Esophagus muscularis mucosa (tissue), 4 donors: ENCODE measurements at regions not wholly inside any gene's neighbourhood (a gene's known extent, or its start where the extent isn't known, plus 50 kb on each side); places are given as distances from the start of the nearest gene placed in this dataset.
A peak's percentile ranks its signal among the peaks of the same experiment; 100 is the strongest.

Source experiments
- DNase-seq: peaks from one replicate; pipeline ENCODE4 v3.0.0-alpha.2; 2017; ENCODE audit errors: extremely low spot score
- H3K27ac ChIP-seq, 4 donors: fragments of 200-600 bp; sonication (generic); replicated peaks in 1 of 4; 1 replicate in 3 of 4; 2 replicates in 1 of 4; pipeline ENCODE4 v1.5.1; 2016 to 2019; ENCODE audit warnings: mild to moderate bottlenecking in 1 of 4
- H3K27me3 ChIP-seq, 4 donors: fragments of 200-600 bp; sonication (generic); one replicate each; pipeline versions ENCODE4 v1.5.1 to v1.6.0; 2016 to 2019
- H3K36me3 ChIP-seq, 4 donors: fragments of 200-600 bp; sonication (generic); one replicate each; pipeline ENCODE4 v1.5.1; 2016 to 2019
- H3K4me1 ChIP-seq, 4 donors: fragments of 200-600 bp; sonication (generic); one replicate each; pipeline ENCODE4 v1.5.1; 2016 to 2019
- H3K4me3 ChIP-seq, 4 donors: fragments of 200-600 bp; sonication (generic); 1 replicate in 2 of 4; 2 replicates in 2 of 4; pipeline ENCODE4 v1.5.1; 2016 to 2019; ENCODE audit warnings: mild to moderate bottlenecking in 4 of 4, moderate library complexity in 1 of 4
- H3K9me3 ChIP-seq, 4 donors: fragments of 200-600 bp; sonication (generic); 1 replicate in 3 of 4; 2 replicates in 1 of 4; pipeline ENCODE4 v1.5.1; 2016 to 2019
- CTCF ChIP-seq, 3 experiments: fragments of 200-600 bp in 2 of 3; fragments of 450-650 bp in 1 of 3; sonication (generic) in 2 of 3; IDR thresholded peaks; one replicate each; pipeline ENCODE4 v1.5.1; 2017 to 2019; ENCODE audit warnings: antibody characterized with exemption in 3 of 3, mild to moderate bottlenecking in 2 of 3, moderate library complexity in 1 of 3
- EP300 ChIP-seq: sonication (generic); formaldehyde crosslinking; IDR thresholded peaks from one replicate; pipeline ENCODE4 v1.6.1; 2017; ENCODE audit warnings: antibody characterized with exemption
- POLR2A ChIP-seq: fragments of 450-650 bp; IDR thresholded peaks from one replicate; pipeline ENCODE4 v1.6.1; 2017; ENCODE audit warnings: antibody characterized with exemption, moderate library complexity, mild to moderate bottlenecking, low read depth
- POLR2AphosphoS5 ChIP-seq, 2 donors: sonication (generic); formaldehyde crosslinking; IDR thresholded peaks; one replicate each; pipeline ENCODE4 v1.6.1; 2017; ENCODE audit warnings: antibody characterized with exemption in 2 of 2
- WGBS: methylation state at CpG from one replicate; pipeline ENCODE4 v1.1.5; 2018; 5-methylcytosine and 5-hydroxymethylcytosine counted together
- intact Hi-C: fragments of 100-400 bp; cut with DNase I; formaldehyde crosslinking; loops from one replicate; pipeline ENCODE4 v1.15.1; 2023

- Histone ChIP-seq H3K9me3 (peaks cover 0 to 15% (median 10%) of the 10 kb centered on the region in 4 donors), H3K27ac (peak overlapping the region; percentile 62 to 74 (median 68)), H3K27me3 (no peaks in the 10 kb centered on the region), H3K4me3 (no peak overlapping the region), H3K36me3 (no peaks in the 10 kb centered on the region), H3K4me1 (peaks cover 0 to 21% (median 18%) of the 10 kb centered on the region in 4 donors)
- no peak for DNase-seq
- intact Hi-C loops = loop anchor here (5.0 kb wide), 1 partner anchor 120 kb away; no protein-coding TSS in a partner anchor
- TF ChIP-seq POLR2AphosphoS5 (IDR thresholded peaks at IDR 0.05) (peak; percentile 38 to 77), EP300 (peak; percentile 33), POLR2A (no peak)
- WGBS = 37% methylated on average over 10 of the region's 10 CpGs
Measured at GRCh38 chr11:26827567-26828081, 105.8 kb upstream of the SLC5A12 start.

- DNase-seq = no peak
- peak overlapping the region; percentile 62 to 74 (median 68) for H3K27ac ChIP-seq
- no peaks in the 10 kb centered on the region for H3K27me3 ChIP-seq
- H3K4me3 ChIP-seq = no peak overlapping the region
- H3K36me3 ChIP-seq = no peaks in the 10 kb centered on the region
- TF ChIP-seq POLR2A (no peak), CTCF (IDR thresholded peaks at IDR 0.05) (no peak), POLR2AphosphoS5 (IDR thresholded peaks at IDR 0.05) (no peak), EP300 (peak; percentile 34)
- peaks cover 0 to 13% (median 9%) of the 10 kb centered on the region in 4 donors for H3K9me3 ChIP-seq
- H3K4me1 ChIP-seq = peaks cover 0 to 21% (median 18%) of the 10 kb centered on the region in 4 donors
- WGBS = 14% methylated on average over 2 of the region's 2 CpGs
- intact Hi-C loops = loop anchor here (5.0 kb wide), 1 partner anchor 119 kb away; no protein-coding TSS in a partner anchor
Measured at GRCh38 chr11:26828288-26828687, 106.4 kb upstream of the SLC5A12 start.

GRCh38 chr11:26830218-26830617 lies 108.4 kb upstream of the SLC5A12 start:
- Histone ChIP-seq H3K27me3 (no peaks in the 10 kb centered on the region), H3K36me3 (no peaks in the 10 kb centered on the region), H3K4me1 (peaks cover 0 to 21% (median 18%) of the 10 kb centered on the region in 4 donors), H3K27ac (no peak overlapping the region), H3K9me3 (no peaks in the 10 kb centered on the region), H3K4me3 (no peak overlapping the region)
- intact Hi-C loops = no loop called here
- 95% methylated on average over 1 of the region's 1 CpG for WGBS
- no peak for DNase-seq
- no peak for TF ChIP-seq CTCF (IDR thresholded peaks at IDR 0.05)
- no peak for TF ChIP-seq POLR2AphosphoS5 (IDR thresholded peaks at IDR 0.05)
- no peak for TF ChIP-seq EP300
- TF ChIP-seq POLR2A = no peak

GRCh38 chr11:26830757-26831156 lies 108.9 kb upstream of the SLC5A12 start:
- H3K27ac ChIP-seq = no peak overlapping the region

GRCh38 chr11:26834601-26835000 lies 112.7 kb upstream of the SLC5A12 start:
- Histone ChIP-seq H3K27me3 (no peaks in the 10 kb centered on the region), H3K27ac (no peak overlapping the region), H3K9me3 (no peaks in the 10 kb centered on the region), H3K36me3 (no peaks in the 10 kb centered on the region), H3K4me1 (no peaks in the 10 kb centered on the region), H3K4me3 (no peak overlapping the region)
- TF ChIP-seq CTCF (IDR thresholded peaks at IDR 0.05) (no peak), POLR2AphosphoS5 (IDR thresholded peaks at IDR 0.05) (no peak), EP300 (no peak), POLR2A (no peak)
- intact Hi-C loops = no loop called here
- no peak for DNase-seq

More at GRCh38 chr11:26830757-26831156, 108.9 kb upstream of the SLC5A12 start:
- H3K9me3 ChIP-seq = no peaks in the 10 kb centered on the region
- no peaks in the 10 kb centered on the region for H3K27me3 ChIP-seq
- H3K4me1 ChIP-seq = peaks cover 0 to 21% (median 18%) of the 10 kb centered on the region in 4 donors
- no peaks in the 10 kb centered on the region for H3K36me3 ChIP-seq
- intact Hi-C loops = no loop called here
- no peak overlapping the region for H3K4me3 ChIP-seq
- no peak for DNase-seq
- TF ChIP-seq EP300 (no peak), POLR2AphosphoS5 (IDR thresholded peaks at IDR 0.05) (no peak), POLR2A (no peak), CTCF (IDR thresholded peaks at IDR 0.05) (no peak)
